GM12878 (cell line): ENCODE measurements at regions not wholly inside any gene's neighbourhood (a gene's known extent, or its start where the extent isn't known, plus 50 kb on each side); places are given as distances from the start of the nearest gene placed in this dataset.

Source experiments
- CTCF ChIP-seq, 3 experiments: IDR thresholded peaks in 2 of 3; conservative IDR thresholded peaks in 1 of 3; 2 replicates each; pipeline ENCODE4 v1.5.1; 2011; ENCODE audit warnings: low read depth in 3 of 3, low read length in 3 of 3, mild to moderate bottlenecking in 3 of 3, control low read depth in 2 of 3, moderate library complexity in 2 of 3, inconsistent platforms in 1 of 3, mixed read lengths in 1 of 3; ENCODE audit not compliant: control insufficient read depth in 2 of 3, insufficient read depth in 1 of 3; ENCODE audit errors: extremely low read depth in 1 of 3
- IKZF2 ChIP-seq, 2 experiments: fragments of 450-650 bp; IDR thresholded peaks; 2 replicates each; pipeline ENCODE4 v1.6.1; 2017; ENCODE audit warnings: mild to moderate bottlenecking in 2 of 2, moderate library complexity in 2 of 2
- MYC ChIP-seq: IDR thresholded peaks from 2 replicates; pipeline ENCODE4 v1.6.1; 2011; ENCODE audit warnings: mild to moderate bottlenecking, low read length, moderate library complexity, inconsistent platforms; ENCODE audit not compliant: insufficient read depth, insufficient replicate concordance, insufficient read length, severe bottlenecking
- NFIC ChIP-seq: IDR thresholded peaks from 2 replicates; pipeline ENCODE4 v1.6.1; 2012; ENCODE audit warnings: low read depth, mild to moderate bottlenecking, inconsistent platforms, low read length, moderate library complexity
- POLR2A ChIP-seq: IDR thresholded peaks from 2 replicates; pipeline ENCODE4 v1.6.1; 2011; ENCODE audit warnings: low read depth, mild to moderate bottlenecking, low read length
- RAD51 ChIP-seq: fragments of 450-650 bp; IDR thresholded peaks from 2 replicates; pipeline ENCODE4 v1.6.1; 2016; ENCODE audit warnings: moderate library complexity, mild to moderate bottlenecking, inconsistent platforms

GRCh38 chr11:122343210-122343609 lies 227.2 kb upstream of the BLID start:
- TF ChIP-seq MYC, result no peak
- TF ChIP-seq IKZF2 (IDR thresholded peaks at IDR 0.05), result no peak
- no peak for TF ChIP-seq NFIC
- no peak for TF ChIP-seq RAD51
- TF ChIP-seq CTCF (IDR thresholded peaks at IDR 0.05 in 2 of 3, conservative IDR thresholded peaks at IDR 0.05 in 1 of 3; ENCODE audit: control insufficient read depth in 2 of 3, extremely low read depth in 1 of 3, insufficient read depth in 1 of 3, low read depth in 3 of 3, low read length in 3 of 3), result no peak
- no peak for TF ChIP-seq POLR2A
